T47D (cell line): ENCODE measurements at regions not wholly inside any gene's neighbourhood (a gene's known extent, or its start where the extent isn't known, plus 50 kb on each side); places are given as distances from the start of the nearest gene placed in this dataset.

ENCODE experiments used
- DNase-seq, 2 experiments: peaks; one replicate each; pipeline versions ENCODE4 v3.0.0 to v3.0.0-alpha.2; 2011 to 2012; ENCODE audit warnings: low read depth in 1 of 2, low spot score in 1 of 2
- JUND ChIP-seq: IDR thresholded peaks from 2 replicates; pipeline ENCODE4 v1.6.1; 2012; ENCODE audit warnings: low read depth
- in situ Hi-C: cut with HindIII; loops from 2 replicates; pipeline ENCODE4 v1.10.0; 2016; ENCODE audit warnings: low sequenced_read_pairs, low pct_unique_long_range_greater_than_20kb

DNA sequence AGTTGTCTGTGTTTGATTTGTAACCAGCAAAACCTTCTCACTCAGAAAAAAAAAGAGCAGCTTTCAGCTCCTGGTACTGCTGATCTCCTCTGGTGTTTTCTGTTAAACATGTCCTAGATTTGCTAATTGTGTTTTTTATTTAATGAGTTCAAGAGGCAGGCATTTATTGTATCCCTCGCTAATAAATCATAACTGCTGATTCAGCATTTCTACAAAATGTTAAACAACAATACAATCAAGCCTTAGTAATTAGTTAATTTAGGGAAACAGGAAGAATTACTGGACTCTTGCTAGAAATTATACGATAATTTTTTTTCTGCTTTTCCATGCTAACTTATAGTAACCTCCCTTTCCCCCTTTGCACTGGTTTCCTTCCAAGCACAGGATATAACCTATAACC is 66.8 kb upstream of the NRP1 start:
- no peak for TF ChIP-seq JUND
- in situ Hi-C loops, result no loop called here
- no peak for DNase-seq

GRCh38 chr10:33398796-33399195 is 64.3 kb upstream of the NRP1 start:
- DNase-seq, result no peak
- in situ Hi-C loops, result no loop called here
- no peak for TF ChIP-seq JUND

DNA sequence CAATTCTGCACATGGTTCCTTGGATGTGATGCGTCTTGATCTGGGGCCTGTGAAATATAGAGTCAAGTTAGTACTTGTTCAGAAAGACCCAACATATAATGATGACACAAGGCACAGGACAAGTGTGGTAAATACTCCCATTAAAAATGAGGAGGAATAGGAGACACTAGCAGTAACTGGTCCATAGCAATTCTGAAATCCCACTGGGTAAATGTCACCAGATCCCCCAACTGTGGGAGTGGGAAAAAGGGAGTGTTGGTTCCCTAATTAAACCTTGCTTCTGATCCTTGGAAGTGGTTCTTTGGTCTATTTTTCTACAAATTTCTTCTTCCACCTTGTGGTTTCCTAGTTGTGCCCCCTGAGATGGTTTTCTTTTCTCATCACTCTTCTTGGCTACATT is 62.5 kb upstream of the NRP1 start:
- in situ Hi-C loops, result no loop called here
- TF ChIP-seq JUND, result no peak

GRCh38 chr10:33396279-33396678 is 61.8 kb upstream of the NRP1 start:
- in situ Hi-C loops, result no loop called here
- no peak for TF ChIP-seq JUND
- DNase-seq, result no peak

More for the DNA sequence above, 62.5 kb upstream of the NRP1 start:
- no peak for DNase-seq

DNA sequence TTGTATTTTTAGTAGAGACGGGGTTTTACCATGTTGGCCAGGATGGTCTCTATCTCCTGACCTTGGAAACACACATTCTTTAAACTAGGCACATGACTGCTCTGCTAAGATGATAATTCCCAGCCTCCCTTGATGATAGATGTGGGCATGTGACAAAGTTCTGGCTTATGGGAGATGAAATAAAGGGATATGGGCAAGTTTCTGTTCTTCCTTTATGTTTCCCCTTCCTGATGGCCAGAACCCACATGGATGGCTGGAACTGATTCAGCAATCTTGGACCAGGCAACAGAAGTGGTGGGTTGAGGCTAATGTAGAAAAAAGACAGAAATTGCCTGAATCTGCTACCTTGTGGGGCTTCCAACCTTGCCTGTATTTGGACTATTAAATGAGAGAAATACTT is 60.7 kb upstream of the NRP1 start:
- in situ Hi-C loops, result no loop called here
- no peak for TF ChIP-seq JUND
- DNase-seq, result no peak

GRCh38 chr10:33392706-33393105 is 58.2 kb upstream of the NRP1 start:
- TF ChIP-seq JUND, result no peak
- in situ Hi-C loops, result no loop called here
- DNase-seq, result no peak

- no peak for TF ChIP-seq JUND
- DNase-seq, result no peak
- in situ Hi-C loops, result no loop called here
Measured at GRCh38 chr10:33391611-33392465, 57.4 kb upstream of the NRP1 start.

DNA sequence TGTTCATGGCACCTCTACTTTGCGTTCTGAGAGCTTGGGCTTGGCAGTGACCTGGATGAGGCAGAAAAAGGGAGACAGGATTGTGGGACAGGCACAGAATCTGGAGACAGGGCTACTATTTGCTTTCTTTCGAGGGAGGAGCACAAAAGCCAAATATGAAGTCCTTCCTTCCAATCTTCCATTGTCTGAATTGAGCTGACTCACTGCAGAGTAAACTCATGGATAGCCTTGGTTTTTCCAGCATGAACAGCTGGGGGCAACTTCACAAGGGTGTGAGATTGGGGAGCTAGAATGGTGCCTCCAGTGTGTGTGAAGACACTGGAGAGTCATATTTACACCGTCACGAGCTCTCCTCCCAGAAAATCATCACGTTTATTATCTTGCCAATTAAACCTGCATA is 55.6 kb upstream of the NRP1 start:
- TF ChIP-seq JUND, result no peak
- DNase-seq, result no peak
- in situ Hi-C loops, result no loop called here

DNA sequence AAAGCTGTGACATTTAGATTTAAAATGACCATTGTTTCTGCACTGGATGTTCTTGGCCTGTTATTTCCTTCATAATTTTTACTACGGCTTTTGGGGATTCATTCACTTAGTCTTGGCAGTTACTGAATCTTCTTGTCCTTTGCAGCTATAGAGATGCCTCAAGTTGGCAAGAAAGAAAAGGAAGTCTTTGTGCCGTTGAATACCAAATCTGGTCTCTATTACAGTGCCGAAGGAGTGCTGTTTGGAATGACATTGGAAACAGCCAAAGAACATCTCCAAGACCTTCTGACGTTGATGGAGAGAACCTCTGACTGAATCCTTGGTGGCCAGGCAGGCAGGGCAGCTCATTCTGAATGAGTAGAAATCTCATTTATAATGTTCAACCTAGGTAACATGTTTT is 54.3 kb upstream of the NRP1 start:
- in situ Hi-C loops, result no loop called here
- no peak for DNase-seq
- TF ChIP-seq JUND, result no peak

GRCh38 chr10:33388382-33388781 is 53.9 kb upstream of the NRP1 start:
- in situ Hi-C loops, result no loop called here
- DNase-seq, result no peak
- TF ChIP-seq JUND, result no peak

DNA sequence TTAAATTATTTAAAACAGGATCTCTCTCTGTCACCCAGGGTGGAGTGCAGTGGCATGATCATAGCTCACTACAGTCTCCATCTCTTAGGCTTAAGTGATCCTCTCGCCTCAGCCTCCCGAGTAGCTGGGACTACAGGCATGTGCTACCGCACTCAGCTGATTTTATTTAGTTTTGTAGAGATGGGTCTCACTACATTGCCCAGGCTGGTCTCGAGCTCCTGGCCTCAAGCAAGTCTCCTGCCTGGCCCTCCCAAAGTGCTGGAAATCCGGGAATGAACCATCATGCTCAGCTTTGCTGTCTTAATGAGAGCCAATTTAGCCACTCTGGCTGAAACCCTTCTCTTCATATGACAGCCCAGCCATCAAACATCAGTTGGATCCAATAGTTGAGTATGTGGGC is 53.3 kb upstream of the NRP1 start:
- no peak for TF ChIP-seq JUND
- in situ Hi-C loops, result no loop called here
- no peak for DNase-seq

DNA sequence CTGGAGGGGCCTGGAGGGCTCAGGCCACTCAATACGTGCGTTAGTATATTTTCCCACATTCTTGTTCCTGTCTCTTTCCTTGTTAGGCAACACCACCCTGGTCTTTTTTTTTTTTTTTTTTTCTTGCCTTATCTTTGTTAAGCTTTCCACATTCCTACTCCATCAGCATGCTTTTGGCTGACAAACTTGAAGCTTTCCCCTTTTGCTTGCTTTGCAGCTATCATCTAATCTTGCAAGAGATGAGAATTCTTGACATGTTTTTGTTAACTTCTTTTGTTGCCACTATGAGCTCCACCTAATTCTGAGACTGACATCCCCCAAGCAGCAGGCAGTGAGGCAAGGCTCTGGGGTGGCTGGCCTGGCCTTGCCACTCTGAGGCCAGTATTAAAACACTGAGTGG is 52.5 kb upstream of the NRP1 start:
- TF ChIP-seq JUND, result no peak
- no peak for DNase-seq
- in situ Hi-C loops, result no loop called here

DNA sequence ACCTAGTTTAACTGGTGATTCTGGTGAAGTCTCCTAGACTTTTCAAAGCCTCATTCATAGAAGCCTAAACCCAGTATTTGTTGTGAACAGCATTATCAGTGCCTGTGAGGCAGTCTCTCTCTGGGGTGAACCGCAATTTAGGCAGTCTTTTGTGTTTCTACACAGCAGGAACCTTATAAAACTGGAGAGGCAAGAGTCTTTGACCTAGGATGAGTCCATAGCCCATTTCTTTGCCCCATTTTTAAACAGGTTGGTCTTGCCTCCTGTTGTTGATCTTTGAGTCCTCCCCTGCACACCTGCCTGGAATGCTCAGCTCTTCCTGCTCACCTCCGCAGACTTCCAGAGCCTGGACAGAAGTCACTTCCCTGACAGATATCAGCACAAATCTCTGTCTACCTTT is 51.2 kb upstream of the NRP1 start:
- no peak for DNase-seq
- in situ Hi-C loops, result no loop called here
- no peak for TF ChIP-seq JUND

GRCh38 chr10:33385015-33385414 is 50.5 kb upstream of the NRP1 start:
- in situ Hi-C loops, result no loop called here
- no peak for TF ChIP-seq JUND
- DNase-seq, result no peak
